ENCODE measurements at regions not wholly inside any gene's neighbourhood (a gene's known extent, or its start where the extent isn't known, plus 50 kb on each side); places are given as distances from the start of the nearest gene placed in this dataset.

DNA sequence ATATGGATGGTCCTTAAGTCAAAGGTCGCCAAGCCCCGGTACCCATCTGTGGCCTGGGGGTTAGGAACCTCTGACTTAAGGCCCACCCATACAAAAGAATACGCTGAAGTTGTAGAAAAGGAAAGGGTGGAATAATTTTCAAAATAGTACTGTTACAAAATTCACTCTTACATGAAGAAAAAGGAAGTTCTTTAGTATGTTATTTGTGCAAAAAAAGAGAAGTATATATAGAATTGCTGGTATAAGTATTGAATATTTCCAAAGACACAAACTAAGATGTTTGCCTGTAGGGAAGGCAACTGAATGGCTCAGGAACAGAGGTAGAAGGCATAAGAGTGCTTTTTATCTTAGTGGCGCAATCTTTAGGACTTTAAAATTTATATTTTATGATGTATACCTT lies 78.7 kb downstream of the PRLHR start:
- no peaks in the 10 kb centered on the region for H3K36me3 ChIP-seq (ENCODE audit: control insufficient read depth, insufficient read depth, low read length)
- DNase-seq = no peak
- no peak overlapping the region for H3K4me3 ChIP-seq (ENCODE audit: low read length)
- H3K27ac Mint-ChIP-seq = no peak overlapping the region
- H3K9ac ChIP-seq (ENCODE audit: extremely low read depth, low read length, poor library complexity, severe bottlenecking) = no peak overlapping the region
- H3K27me3 ChIP-seq (ENCODE audit: control insufficient read depth, insufficient read depth, low read length, poor library complexity, severe bottlenecking) = no peaks in the 10 kb centered on the region
- H3K4me1 Mint-ChIP-seq = no peaks in the 10 kb centered on the region
- WGBS, 2 experiments (ENCODE audit: insufficient coverage in 1 of 2, insufficient read length in 1 of 2) = 88% methylated on average over 3 of the region's 4 CpGs; no CpG with 5 or more reads in 1 of the 2 experiments
- TF ChIP-seq, protein P1, sequence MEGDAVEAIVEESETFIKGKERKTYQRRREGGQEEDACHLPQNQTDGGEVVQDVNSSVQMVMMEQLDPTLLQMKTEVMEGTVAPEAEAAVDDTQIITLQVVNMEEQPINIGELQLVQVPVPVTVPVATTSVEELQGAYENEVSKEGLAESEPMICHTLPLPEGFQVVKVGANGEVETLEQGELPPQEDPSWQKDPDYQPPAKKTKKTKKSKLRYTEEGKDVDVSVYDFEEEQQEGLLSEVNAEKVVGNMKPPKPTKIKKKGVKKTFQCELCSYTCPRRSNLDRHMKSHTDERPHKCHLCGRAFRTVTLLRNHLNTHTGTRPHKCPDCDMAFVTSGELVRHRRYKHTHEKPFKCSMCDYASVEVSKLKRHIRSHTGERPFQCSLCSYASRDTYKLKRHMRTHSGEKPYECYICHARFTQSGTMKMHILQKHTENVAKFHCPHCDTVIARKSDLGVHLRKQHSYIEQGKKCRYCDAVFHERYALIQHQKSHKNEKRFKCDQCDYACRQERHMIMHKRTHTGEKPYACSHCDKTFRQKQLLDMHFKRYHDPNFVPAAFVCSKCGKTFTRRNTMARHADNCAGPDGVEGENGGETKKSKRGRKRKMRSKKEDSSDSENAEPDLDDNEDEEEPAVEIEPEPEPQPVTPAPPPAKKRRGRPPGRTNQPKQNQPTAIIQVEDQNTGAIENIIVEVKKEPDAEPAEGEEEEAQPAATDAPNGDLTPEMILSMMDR (conservative IDR thresholded peaks at IDR 0.05) = no peak
- peaks cover 1% of the 10 kb centered on the region for H3K9me3 Mint-ChIP-seq
- peaks cover 7% of the 10 kb centered on the region for H3K9me3 ChIP-seq (ENCODE audit: control insufficient read depth, low read length)
- no peak overlapping the region for H3K27ac ChIP-seq (ENCODE audit: low read depth, low read length)
- H3K27me3 Mint-ChIP-seq (ENCODE audit: insufficient read depth) = peaks cover 4% of the 10 kb centered on the region
- H3K4me3 Mint-ChIP-seq = no peak overlapping the region
- no peaks in the 10 kb centered on the region for H3K4me1 ChIP-seq (ENCODE audit: control insufficient read depth, insufficient read depth, low read length)
- H3K36me3 Mint-ChIP-seq (ENCODE audit: low read depth) = no peaks in the 10 kb centered on the region

DNA sequence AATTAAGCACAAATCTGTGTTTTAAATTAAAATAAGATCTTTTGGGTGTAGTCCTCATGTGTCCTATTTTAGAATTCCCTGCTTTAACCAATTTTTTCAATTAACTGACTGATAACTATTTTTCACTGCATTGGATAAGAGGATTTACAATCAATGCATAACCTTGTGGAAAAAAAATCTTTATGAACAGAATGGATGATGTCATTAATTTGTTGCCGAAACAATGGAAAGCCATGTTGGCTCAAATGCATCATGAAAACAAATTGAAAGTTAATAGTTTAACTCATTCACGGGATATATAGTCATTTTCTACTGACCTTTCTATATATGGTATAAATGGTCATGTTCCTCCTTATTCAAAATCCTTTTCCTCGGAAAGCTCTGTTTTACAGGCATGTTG lies 82.3 kb downstream of the PRLHR start:
- Mint-ChIP-seq H3K9me3 (no peaks in the 10 kb centered on the region), H3K27me3 (ENCODE audit: insufficient read depth) (peaks cover 4% of the 10 kb centered on the region), H3K4me3 (no peak overlapping the region), H3K27ac (no peak overlapping the region), H3K4me1 (no peaks in the 10 kb centered on the region), H3K36me3 (ENCODE audit: low read depth) (no peaks in the 10 kb centered on the region)
- no peak overlapping the region for H3K27ac ChIP-seq (ENCODE audit: low read depth, low read length)
- H3K9me3 ChIP-seq (ENCODE audit: control insufficient read depth, low read length) = peaks cover 7% of the 10 kb centered on the region
- H3K4me3 ChIP-seq (ENCODE audit: low read length) = no peak overlapping the region
- no peak for DNase-seq
- no peaks in the 10 kb centered on the region for H3K27me3 ChIP-seq (ENCODE audit: control insufficient read depth, insufficient read depth, low read length, poor library complexity, severe bottlenecking)
- no peaks in the 10 kb centered on the region for H3K36me3 ChIP-seq (ENCODE audit: control insufficient read depth, insufficient read depth, low read length)
- WGBS, 2 experiments (ENCODE audit: insufficient coverage in 1 of 2, insufficient read length in 1 of 2) = 87 to 100% methylated on average over 1 to 3 of the region's 3 CpGs
- TF ChIP-seq, protein P1 (conservative IDR thresholded peaks at IDR 0.05) = no peak
- no peak overlapping the region for H3K9ac ChIP-seq (ENCODE audit: extremely low read depth, low read length, poor library complexity, severe bottlenecking)
- H3K4me1 ChIP-seq (ENCODE audit: control insufficient read depth, insufficient read depth, low read length) = no peaks in the 10 kb centered on the region

DNA sequence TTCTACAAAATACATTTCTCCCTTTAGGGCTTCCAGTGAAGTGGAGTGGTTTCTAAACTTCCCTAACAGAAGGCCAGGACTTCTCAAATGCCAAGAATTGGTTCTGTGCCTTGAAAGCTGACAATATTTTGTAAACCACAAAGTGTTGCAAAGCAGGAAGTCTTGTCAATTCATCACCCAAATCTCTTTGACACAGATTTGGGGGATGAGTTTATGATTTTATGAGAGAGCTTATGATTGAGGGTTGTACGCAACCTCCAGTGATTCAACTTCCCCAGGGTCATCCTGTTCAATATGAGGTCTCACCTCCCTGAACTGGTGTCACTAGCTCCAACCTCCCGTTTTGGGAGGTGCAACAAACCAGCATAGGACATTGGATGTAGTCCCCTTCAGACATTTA lies 83.7 kb downstream of the PRLHR start:
- no peaks in the 10 kb centered on the region for H3K4me1 Mint-ChIP-seq
- Histone ChIP-seq H3K36me3 (ENCODE audit: control insufficient read depth, insufficient read depth, low read length) (no peaks in the 10 kb centered on the region), H3K9me3 (ENCODE audit: control insufficient read depth, low read length) (no peaks in the 10 kb centered on the region), H3K27me3 (ENCODE audit: control insufficient read depth, insufficient read depth, low read length, poor library complexity, severe bottlenecking) (no peaks in the 10 kb centered on the region), H3K4me3 (ENCODE audit: low read length) (no peak overlapping the region), H3K9ac (ENCODE audit: extremely low read depth, low read length, poor library complexity, severe bottlenecking) (no peak overlapping the region), H3K27ac (ENCODE audit: low read depth, low read length) (no peak overlapping the region), H3K4me1 (ENCODE audit: control insufficient read depth, insufficient read depth, low read length) (no peaks in the 10 kb centered on the region)
- H3K36me3 Mint-ChIP-seq (ENCODE audit: low read depth) = no peaks in the 10 kb centered on the region
- no peak overlapping the region for H3K27ac Mint-ChIP-seq
- TF ChIP-seq, protein P1 (conservative IDR thresholded peaks at IDR 0.05) = no peak
- peaks cover 4% of the 10 kb centered on the region for H3K27me3 Mint-ChIP-seq (ENCODE audit: insufficient read depth)
- WGBS, 2 experiments (ENCODE audit: insufficient coverage in 1 of 2, insufficient read length in 1 of 2) = 86 to 91% methylated on average over 1 to 2 of the region's 2 CpGs
- no peak overlapping the region for H3K4me3 Mint-ChIP-seq
- H3K9me3 Mint-ChIP-seq = no peaks in the 10 kb centered on the region
- no peak for DNase-seq
